GM18861 (cell line): ENCODE measurements at regions not wholly inside any gene's neighbourhood (a gene's known extent, or its start where the extent isn't known, plus 50 kb on each side); places are given as distances from the start of the nearest gene placed in this dataset.
"Not testable (repeated sequence)": the region's sequence is repeated elsewhere in the genome, so short reads cannot be mapped to it uniquely, and the experiment has no call there.

Experiments
- ATAC-seq: cut with Tn5 transposase; IDR thresholded peaks from one replicate; pipeline ENCODE4 v1.9.1; 2021; ENCODE audit not compliant: unreplicated experiment

- ATAC-seq: no peak
Observed at GRCh38 chr20:26134606-26135005, 438.0 kb upstream of the ZNF337 start.

DNA sequence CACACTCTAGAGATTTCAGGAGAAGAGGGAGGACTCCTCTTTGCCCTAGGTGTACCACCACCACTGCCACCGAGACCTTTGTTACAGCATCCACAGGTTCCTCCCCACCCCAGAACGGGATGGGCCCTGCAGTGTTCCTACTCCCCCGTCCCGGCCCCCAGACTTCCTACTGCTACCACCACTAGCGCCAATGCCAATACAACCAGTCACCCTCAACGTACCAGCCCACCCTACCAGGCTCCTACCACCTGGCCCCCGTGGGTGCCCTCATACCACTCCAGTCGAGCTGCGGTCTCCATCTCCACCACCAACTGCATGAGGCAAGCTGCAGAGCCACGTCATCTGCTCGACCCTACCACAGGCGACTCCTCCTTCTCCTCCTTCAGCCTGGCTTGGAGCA is 437.1 kb upstream of the ZNF337 start:
- ATAC-seq: not testable (repeated sequence)

- not testable (repeated sequence) for ATAC-seq
Observed at GRCh38 chr20:26120920-26121319, 424.3 kb upstream of the ZNF337 start.

DNA sequence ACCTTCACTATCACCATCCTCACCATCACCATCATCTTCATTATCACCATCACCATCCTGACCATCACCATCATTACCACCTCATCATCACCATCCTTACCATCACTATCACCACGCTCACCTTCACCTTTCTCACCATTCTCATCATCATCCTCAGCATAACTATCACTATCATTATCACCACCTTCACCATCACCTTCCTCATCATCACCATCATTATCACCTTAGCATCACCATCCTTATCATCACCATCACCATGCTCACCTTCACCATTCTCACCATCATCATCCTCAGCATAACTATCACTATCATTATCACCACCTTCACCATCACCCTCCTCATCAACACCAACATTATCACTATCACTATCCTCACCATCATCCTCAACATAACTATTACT is 397.8 kb upstream of the ZNF337 start:
- ATAC-seq: not testable (repeated sequence)

GRCh38 chr20:26091921-26092320 is 395.3 kb upstream of the ZNF337 start:
- not testable (repeated sequence) for ATAC-seq

DNA sequence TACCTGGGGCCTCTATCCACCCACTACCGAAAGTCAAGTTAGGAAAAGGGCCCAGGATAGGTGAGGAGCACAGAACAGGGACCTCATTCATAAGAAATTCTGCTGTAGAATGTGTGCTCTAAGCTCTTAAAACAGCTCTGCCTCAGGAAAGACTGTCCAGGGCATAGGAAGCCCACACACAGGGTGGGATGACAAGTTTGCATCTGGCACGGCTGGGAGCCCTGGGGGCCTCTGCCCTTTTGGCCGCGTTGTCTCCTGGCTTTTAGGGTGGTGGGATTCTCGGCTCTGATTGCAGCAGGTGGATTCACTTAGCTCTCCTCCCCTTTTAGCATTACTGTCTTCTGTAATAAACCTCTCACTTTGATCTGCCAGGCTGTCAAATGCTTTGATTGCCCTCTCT is 389.5 kb upstream of the ZNF337 start:
- not testable (repeated sequence) for ATAC-seq

DNA sequence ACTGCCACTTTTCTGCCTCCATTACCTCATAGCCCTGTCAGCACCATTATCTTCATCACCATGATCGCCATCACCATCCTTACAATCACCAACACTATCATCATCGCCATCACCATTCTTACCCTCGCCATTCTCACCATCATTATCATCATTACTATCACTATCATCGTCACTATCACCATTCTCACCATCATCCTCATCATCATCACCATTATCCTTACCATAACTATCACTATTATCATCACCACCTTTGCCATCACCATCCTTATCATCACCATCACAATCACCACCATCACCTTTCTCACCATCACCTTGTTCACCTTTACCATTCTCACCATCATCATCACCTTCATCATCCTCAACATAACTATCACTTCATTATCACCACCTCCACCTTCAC is 377.3 kb upstream of the ZNF337 start:
- not testable (repeated sequence) for ATAC-seq

- not testable (repeated sequence) for ATAC-seq
Observed at GRCh38 chr20:26059324-26059723, 362.7 kb upstream of the ZNF337 start.

DNA sequence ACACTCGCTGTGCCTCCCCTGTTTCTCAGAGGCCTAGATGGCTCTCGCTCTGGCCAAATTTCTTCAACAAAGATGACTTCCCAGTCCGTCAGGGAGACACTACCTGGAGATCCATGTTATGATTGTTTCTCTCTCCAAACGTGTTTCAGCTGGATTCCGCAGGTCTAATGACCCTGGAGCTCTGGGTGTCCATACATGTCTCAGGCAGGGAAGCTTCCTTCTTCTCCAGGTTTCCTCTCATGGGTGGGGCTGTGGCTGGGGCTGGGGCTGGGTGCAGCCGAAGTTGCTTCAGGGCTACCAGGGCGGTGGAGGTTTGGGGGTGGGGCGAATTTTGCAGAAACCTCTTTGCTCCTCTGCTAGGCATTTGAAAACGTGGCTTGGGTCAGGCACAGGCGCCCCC is 361.8 kb upstream of the ZNF337 start:
- not testable (repeated sequence) for ATAC-seq

GRCh38 chr20:26057135-26057752 is 360.6 kb upstream of the ZNF337 start:
- not testable (repeated sequence) for ATAC-seq

- not testable (repeated sequence) for ATAC-seq
Observed at GRCh38 chr20:26025792-26026191, 329.1 kb upstream of the ZNF337 start.

DNA sequence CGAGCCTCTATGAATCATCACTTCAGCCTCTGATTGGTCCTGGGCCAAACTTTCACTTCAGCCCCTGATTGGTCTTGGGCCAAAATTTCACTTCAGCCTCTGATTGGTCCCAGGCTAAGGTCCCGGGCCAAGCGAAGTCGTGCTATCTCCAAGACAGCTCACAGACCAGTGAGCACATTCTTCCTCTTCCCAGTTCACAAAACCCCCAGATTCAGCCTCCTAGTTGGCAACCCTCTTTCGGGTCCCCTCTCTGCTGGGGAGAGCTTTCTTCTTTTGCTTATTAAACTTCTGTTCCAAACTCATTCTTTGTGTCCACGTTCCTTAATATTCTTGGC is 314.3 kb upstream of the ZNF337 start:
- ATAC-seq: not testable (repeated sequence)

DNA sequence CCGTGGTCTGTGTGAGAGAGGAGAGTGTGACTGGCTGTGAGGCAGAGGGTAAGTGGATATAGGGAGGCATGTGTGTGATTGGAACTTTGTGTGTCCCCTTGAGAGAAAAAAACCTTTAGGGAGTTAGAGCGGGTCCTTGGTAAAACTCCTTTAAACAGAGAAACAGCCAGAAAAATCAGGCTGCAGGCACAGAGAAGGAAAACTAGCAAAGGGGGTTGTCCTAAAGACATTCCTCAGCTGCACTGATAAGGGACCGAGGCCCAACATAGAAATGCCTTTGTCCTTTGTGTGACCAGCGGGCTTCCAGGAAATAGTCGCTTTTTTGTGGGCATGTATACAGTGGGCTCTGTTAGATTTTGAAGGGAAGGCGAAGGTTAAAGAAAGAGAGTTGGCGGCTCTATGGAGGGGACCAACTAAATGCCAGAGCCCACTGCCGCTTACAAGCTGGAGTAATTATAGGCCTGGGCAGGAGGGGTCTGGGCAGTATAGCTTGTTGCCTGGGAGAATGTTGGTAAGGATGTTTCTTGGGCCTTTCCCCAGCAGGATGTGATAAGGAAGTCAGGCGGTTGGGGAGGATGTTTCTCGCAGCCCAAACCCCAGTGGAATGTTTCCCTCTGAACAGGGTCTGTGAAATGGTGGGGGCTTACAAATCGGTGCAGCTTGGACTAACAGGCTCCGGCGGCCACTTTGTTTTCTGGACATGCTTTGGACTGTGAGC is 313.7 kb upstream of the ZNF337 start:
- not testable (repeated sequence) for ATAC-seq

- ATAC-seq: not testable (repeated sequence)
Observed at GRCh38 chr20:26009402-26010223, 313.0 kb upstream of the ZNF337 start.

- ATAC-seq: not testable (repeated sequence)
Observed at GRCh38 chr20:26008026-26008425, 311.4 kb upstream of the ZNF337 start.

- not testable (repeated sequence) for ATAC-seq
Observed at GRCh38 chr20:26006164-26006563, 309.5 kb upstream of the ZNF337 start.

DNA sequence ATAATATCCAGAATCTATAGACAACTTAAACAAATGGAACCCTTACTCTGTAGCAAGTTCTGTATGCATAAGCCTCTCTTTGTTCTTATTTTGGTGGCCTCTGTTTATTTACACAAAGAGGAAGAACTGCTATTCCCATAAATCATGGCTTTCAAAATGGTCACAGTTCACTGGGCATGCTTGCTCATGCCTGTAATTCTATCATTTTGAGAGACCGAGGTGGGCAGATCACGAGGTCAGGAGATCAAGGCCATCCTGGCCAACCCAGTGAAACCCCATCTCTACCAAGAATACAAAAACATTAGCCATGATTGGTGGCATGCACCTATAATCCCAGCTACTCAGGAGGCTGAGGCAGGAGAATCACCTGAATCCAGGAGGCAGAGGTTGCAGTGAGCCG is 307.3 kb upstream of the ZNF337 start:
- not testable (repeated sequence) for ATAC-seq

DNA sequence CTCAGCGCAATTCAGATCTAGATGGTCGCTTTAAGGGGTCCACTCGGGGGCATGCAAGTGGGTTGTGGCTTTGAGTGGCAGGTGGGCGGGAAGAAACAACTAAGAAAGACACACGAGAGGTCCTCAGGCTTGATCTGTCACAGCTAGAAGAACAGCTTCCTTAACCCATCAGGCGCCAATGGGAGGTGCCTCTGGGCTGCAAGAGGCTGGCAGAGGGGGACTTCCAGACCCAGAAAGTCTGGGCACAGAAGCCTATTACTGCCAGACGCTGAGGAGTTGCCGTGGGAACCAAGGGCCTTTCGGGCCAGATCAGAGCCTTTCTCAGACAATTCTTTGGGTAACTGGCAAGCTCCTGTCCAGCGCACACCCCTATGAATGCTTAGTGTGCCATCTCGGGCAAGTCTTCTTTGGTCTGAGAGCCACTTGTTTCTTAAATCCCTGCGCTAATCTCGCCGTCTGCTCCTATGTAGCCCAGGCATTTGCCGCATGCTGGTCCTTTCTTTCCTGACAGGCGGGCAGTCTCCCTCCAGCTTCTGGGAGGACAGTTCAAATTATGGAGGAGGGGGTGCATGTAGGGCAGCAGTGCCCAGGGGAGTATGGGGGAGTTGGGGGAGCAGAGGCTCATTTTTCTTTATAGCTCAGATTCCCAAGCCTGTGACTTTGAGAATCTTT is 300.9 kb upstream of the ZNF337 start:
- ATAC-seq: not testable (repeated sequence)

DNA sequence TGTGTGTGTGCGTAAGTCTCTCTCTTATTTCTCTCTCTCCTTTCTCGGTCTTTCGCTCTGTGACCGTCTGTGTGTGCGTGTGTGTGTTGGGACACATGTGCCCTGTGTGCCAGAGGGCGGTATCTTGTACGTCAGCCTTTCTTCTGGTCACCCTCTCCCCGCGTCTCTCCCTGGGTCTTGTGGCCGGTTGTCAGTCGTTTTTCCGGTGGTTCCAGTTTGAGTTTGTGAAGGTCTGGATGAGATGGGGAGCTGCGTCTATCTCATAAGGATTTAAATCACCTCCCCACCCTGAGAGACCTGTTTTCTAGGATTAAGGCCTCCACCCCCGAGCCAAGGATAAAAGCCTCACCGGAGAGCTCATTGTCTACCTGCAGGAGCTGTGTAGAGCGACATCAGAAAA is 295.5 kb upstream of the ZNF337 start:
- no peak for ATAC-seq

DNA sequence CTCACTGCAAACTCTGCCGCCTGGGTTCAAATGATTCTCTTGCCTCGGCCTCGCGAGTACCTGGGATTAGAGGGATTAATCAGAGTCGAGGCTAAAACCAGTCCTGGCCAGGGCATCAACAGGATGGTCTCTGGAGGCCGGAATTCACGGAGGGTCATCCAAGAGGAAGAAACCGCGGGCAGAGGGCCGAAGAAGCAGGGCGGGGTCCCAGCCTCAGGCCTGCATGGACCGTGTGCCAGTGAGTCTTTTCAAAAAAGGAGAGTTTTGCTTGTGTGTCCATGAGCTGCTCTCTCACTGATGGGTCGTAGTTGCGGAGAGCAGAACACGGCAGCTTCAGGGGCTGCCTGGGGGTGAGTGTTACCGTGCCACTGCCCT is 295.1 kb upstream of the ZNF337 start:
- no peak for ATAC-seq

GRCh38 chr20:25991051-25991755 is 294.6 kb upstream of the ZNF337 start:
- ATAC-seq: no peak
